ENCODE measurements at regions not wholly inside any gene's neighbourhood (a gene's known extent, or its start where the extent isn't known, plus 50 kb on each side); places are given as distances from the start of the nearest gene placed in this dataset.

- intact Hi-C loops (cut with micrococcal nuclease; ENCODE audit: unreplicated experiment) = no loop called here
- POLR2A ChIA-PET = interaction anchor here (0.6 kb wide), 1 partner anchor 175 kb away, joined by 3 read pairs; no protein-coding TSS in a partner anchor
- FAIRE-seq = no peak
- Histone ChIP-seq H3K36me3 (ENCODE audit: control insufficient read depth in 2 of 2, insufficient read depth in 2 of 2, low read length in 1 of 2) (no peaks in the 10 kb centered on the region), H3K4me1 (ENCODE audit: control insufficient read depth, insufficient read depth, low read length) (no peaks in the 10 kb centered on the region), H3K4me3 (no peak overlapping the region), H3K27ac (ENCODE audit: control insufficient read depth, insufficient read depth) (no peak overlapping the region), H3K9ac (ENCODE audit: control insufficient read depth, insufficient read depth, low read length) (no peak overlapping the region), H3K27me3 (replicated peaks in 1 of 2; ENCODE audit: control insufficient read depth in 2 of 2, insufficient read depth in 2 of 2, low read length in 1 of 2) (no peaks in the 10 kb centered on the region), H2AFZ (ENCODE audit: control insufficient read depth, low read depth, low read length) (no peak overlapping the region), H3K4me2 (ENCODE audit: control insufficient read depth, insufficient read depth) (no peak overlapping the region), H4K20me1 (ENCODE audit: control insufficient read depth, insufficient read depth) (no peaks in the 10 kb centered on the region), H3K9me3 (replicated peaks; ENCODE audit: control insufficient read depth, insufficient read depth, low read length) (no peaks in the 10 kb centered on the region; the same call in 2 of the 3 replicates), H3K79me2 (ENCODE audit: control insufficient read depth, insufficient read depth, low read length) (no peaks in the 10 kb centered on the region)
- no TSS peak for BruUV-seq (replicated peaks)
- no peak for ATAC-seq
- RAD21 ChIA-PET (ENCODE audit: unreplicated experiment) = no interaction called here
- TF ChIP-seq DPF2 (IDR thresholded peaks at IDR 0.05) (no peak), CBX5 (IDR thresholded peaks at IDR 0.05; ENCODE audit: low read depth) (no peak), POU2F2 (IDR thresholded peaks at IDR 0.05; ENCODE audit: borderline replicate concordance, low read depth, low read length) (no peak), SPI1 (IDR thresholded peaks at IDR 0.05; ENCODE audit: borderline replicate concordance, insufficient read depth, low read depth, low read length) (no peak), NRF1 (conservative IDR thresholded peaks at IDR 0.05; ENCODE audit: low read depth, low read length) (no peak), ZNF207 (IDR thresholded peaks at IDR 0.05; ENCODE audit: borderline replicate concordance) (no peak), GABPA (IDR thresholded peaks at IDR 0.05; ENCODE audit: low read depth) (no peak), CHD1 (IDR thresholded peaks at IDR 0.05; ENCODE audit: low read depth, low read length) (no peak), ZNF384 (IDR thresholded peaks at IDR 0.05; ENCODE audit: borderline replicate concordance, low read depth, low read length) (no peak), BCL3 (IDR thresholded peaks at IDR 0.05; ENCODE audit: borderline replicate concordance, insufficient read depth, low read depth, low read length, poor library complexity, severe bottlenecking) (no peak), PAX5 (IDR thresholded peaks at IDR 0.05; ENCODE audit: borderline replicate concordance, low read depth, low read length) (no peak), ASH2L (IDR thresholded peaks at IDR 0.05; ENCODE audit: borderline replicate concordance, low read depth) (no peak), FOXK2 (IDR thresholded peaks at IDR 0.05) (no peak)
- TF ChIP-seq, protein P1, sequence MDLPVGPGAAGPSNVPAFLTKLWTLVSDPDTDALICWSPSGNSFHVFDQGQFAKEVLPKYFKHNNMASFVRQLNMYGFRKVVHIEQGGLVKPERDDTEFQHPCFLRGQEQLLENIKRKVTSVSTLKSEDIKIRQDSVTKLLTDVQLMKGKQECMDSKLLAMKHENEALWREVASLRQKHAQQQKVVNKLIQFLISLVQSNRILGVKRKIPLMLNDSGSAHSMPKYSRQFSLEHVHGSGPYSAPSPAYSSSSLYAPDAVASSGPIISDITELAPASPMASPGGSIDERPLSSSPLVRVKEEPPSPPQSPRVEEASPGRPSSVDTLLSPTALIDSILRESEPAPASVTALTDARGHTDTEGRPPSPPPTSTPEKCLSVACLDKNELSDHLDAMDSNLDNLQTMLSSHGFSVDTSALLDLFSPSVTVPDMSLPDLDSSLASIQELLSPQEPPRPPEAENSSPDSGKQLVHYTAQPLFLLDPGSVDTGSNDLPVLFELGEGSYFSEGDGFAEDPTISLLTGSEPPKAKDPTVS (IDR thresholded peaks at IDR 0.05; ENCODE audit: low read depth, low read length) = no peak
- TF ChIP-seq, protein P2, sequence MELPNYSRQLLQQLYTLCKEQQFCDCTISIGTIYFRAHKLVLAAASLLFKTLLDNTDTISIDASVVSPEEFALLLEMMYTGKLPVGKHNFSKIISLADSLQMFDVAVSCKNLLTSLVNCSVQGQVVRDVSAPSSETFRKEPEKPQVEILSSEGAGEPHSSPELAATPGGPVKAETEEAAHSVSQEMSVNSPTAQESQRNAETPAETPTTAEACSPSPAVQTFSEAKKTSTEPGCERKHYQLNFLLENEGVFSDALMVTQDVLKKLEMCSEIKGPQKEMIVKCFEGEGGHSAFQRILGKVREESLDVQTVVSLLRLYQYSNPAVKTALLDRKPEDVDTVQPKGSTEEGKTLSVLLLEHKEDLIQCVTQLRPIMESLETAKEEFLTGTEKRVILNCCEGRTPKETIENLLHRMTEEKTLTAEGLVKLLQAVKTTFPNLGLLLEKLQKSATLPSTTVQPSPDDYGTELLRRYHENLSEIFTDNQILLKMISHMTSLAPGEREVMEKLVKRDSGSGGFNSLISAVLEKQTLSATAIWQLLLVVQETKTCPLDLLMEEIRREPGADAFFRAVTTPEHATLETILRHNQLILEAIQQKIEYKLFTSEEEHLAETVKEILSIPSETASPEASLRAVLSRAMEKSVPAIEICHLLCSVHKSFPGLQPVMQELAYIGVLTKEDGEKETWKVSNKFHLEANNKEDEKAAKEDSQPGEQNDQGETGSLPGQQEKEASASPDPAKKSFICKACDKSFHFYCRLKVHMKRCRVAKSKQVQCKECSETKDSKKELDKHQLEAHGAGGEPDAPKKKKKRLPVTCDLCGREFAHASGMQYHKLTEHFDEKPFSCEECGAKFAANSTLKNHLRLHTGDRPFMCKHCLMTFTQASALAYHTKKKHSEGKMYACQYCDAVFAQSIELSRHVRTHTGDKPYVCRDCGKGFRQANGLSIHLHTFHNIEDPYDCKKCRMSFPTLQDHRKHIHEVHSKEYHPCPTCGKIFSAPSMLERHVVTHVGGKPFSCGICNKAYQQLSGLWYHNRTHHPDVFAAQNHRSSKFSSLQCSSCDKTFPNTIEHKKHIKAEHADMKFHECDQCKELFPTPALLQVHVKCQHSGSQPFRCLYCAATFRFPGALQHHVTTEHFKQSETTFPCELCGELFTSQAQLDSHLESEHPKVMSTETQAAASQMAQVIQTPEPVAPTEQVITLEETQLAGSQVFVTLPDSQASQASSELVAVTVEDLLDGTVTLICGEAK (IDR thresholded peaks at IDR 0.05; ENCODE audit: borderline replicate concordance) = no peak
- 29% methylated on average over 18 of the region's 20 CpGs for WGBS (ENCODE audit: insufficient coverage, insufficient replicate concordance, low lambda C conversion rate, missing lambda C conversion rate)
- DNase-seq (ENCODE audit: low read depth, low spot score) = no peak
- SMC1A ChIA-PET (ENCODE audit: uncharacterized antibody, unreplicated experiment) = no interaction called here
- in situ Hi-C loops (cut with MboI) = no loop called here
- CTCF ChIA-PET = no interaction called here
Observed at GRCh38 chr7:405489-406211, 114.0 kb downstream of the PDGFA start.

All from GM12878 (cell line).